Frontal cortex (tissue), 3 donors: ENCODE measurements at regions not wholly inside any gene's neighbourhood (a gene's known extent, or its start where the extent isn't known, plus 50 kb on each side); places are given as distances from the start of the nearest gene placed in this dataset.

Experiments used
- DNase-seq, 2 donors: peaks; one replicate each; pipeline ENCODE4 v3.0.0; 2012; ENCODE audit warnings: low spot score in 2 of 2
- FAIRE-seq: peaks from 2 replicates; lab custom pipeline; 2012; peaks lifted over from hg19 to GRCh38; lab: Jason Lieb, UNC
- donor health status: control.
- donor health status: control.
- donor health status: control.

DNA sequence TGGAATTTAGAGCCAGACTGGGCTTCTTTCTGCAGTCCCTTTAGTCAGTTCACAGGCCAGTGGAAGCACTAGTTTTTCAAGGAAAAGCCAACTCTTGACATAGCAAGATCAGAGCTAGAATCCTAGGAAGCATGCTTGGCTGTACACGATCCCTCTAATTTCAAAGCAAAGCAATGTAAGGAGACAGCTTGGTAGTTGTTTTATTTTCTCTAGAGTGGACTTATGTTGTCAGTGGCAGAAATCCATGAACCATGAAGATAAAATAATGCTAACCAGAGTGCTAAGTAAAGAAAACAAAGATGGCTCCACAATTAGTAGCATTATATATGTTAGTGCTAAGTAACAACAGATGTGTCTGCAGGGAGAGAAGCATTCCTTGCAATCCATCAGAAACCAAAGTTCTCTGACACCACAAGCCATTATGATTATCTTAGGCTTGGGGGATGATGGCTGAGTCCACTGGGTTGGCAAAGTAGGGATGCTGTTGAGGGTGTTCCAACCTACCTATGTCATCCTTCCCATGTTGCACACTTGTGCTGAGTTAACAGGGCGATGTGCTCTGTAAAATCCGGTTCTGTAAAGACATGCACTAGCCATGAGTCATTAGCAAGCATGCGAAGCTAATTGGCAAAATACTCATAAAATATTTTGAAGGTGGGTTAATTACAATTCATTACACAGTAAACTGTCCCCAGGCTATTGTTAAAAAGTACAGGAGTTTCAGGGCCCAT, 115.2 kb downstream of the BMP2 start:
- no peak for FAIRE-seq
- no peak for DNase-seq

GRCh38 chr20:6884114-6884513, 116.6 kb downstream of the BMP2 start:
- DNase-seq, result no peak
- FAIRE-seq, result no peak

GRCh38 chr20:6886065-6886729, 118.7 kb downstream of the BMP2 start:
- FAIRE-seq (no peak), DNase-seq (peak in 1 of 2 donors; percentile 6)

GRCh38 chr20:6887966-6888365, 120.5 kb downstream of the BMP2 start:
- FAIRE-seq, result no peak
- DNase-seq, result no peak

DNA sequence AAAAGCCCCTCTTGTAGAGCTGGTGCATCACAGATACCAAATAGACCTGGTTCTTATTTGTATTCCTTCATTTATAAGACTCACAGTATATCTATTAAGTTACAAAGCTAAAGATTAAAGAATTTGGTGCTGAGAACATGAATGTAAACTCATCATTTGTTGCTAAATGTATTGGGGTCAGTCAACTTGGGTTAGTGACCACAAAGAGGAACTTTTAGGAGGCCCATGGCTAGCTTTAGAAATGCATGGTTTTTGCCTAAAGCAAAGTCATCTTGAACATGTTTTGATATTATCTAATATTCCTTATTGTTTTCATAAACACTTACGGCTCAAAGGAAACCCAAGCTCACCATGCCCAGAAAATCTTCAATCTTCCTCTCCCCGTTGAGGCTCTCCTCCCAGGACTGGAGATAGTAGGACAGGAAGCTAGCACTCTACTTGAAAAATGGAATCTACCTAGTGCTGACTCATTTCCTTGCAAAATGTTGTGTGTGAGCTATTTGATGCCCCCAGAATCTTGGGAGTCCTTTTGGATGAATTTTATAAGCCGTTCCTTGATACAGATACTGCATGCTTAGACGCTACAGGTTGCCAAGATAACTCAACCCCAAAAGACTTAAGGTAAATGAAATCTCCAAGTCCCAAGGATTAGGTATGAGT, 121.4 kb downstream of the BMP2 start:
- FAIRE-seq, result no peak
- DNase-seq, result no peak

GRCh38 chr20:6892724-6893123, 125.2 kb downstream of the BMP2 start:
- DNase-seq (no peak), FAIRE-seq (no peak)

DNA sequence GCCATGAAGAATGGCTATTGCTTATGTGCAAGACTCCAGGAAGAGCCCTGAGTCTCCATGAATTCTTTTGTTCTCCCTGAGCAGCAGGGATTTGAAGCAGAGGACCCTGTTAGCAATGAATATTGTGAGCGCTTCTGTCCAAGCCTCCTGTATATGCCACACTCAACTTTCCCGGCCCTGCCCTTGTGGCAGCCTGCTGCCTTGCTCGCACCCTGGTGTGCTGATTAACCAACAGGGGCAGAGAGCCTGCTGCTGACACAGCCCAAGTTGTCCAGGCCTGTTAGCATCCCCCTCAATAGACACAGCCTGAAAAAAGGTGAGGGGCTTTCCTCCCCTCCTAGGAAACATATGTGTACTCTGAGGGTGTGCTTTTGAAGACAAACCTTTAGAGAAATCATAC, 131.4 kb downstream of the BMP2 start:
- no peak for DNase-seq

GRCh38 chr20:6906871-6907270, 139.4 kb downstream of the BMP2 start:
- FAIRE-seq (no peak), DNase-seq (no peak)

More for the DNA sequence above, 131.4 kb downstream of the BMP2 start:
- FAIRE-seq, result no peak

DNA sequence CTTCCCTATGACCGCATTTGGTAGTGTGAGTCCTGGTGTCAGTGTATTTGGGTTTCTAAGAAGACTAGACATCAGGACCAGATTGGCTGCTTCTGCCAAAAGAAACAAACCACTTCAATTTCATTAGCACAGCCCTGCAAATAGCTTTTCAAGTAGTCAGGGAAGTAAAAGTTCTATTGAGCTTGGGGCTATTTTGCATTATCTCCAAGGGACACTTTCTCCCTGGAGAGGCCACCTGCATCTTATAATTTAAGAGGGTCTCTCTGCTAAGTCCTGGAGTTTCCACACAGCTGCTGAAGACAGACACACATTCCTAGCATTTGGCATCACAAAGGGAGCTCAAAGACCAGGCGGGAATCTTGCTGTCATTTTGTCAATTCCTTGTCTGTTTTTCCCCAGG, 141.2 kb downstream of the BMP2 start:
- DNase-seq (no peak), FAIRE-seq (no peak)

- FAIRE-seq, result no peak
- DNase-seq, result no peak
These were observed 142.1 kb downstream of the BMP2 start for GRCh38 chr20:6909608-6910007.

GRCh38 chr20:6914986-6915385, 147.5 kb downstream of the BMP2 start:
- DNase-seq, result no peak
- no peak for FAIRE-seq

DNA sequence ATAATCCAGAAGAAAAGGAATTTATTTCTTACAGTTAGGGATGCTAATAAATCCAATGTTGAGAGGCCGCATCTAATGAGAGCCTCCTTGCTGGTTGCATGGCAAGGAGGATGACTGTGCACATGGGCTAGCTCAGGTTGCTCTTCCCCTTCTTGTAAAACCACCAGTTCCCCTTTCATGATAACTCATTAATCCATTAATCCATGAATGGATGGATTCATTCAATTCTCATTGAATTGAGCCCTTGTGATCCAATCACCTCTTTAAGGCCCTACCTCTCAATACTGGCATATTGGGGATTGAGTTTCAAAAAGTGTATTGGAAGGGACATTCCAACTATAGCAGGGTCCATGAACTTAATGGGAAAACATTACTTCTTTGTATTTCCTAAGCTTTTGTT, 149.5 kb downstream of the BMP2 start:
- FAIRE-seq, result no peak
- no peak for DNase-seq

- FAIRE-seq (no peak), DNase-seq (no peak)
These were observed 152.4 kb downstream of the BMP2 start for GRCh38 chr20:6919792-6920468.

DNA sequence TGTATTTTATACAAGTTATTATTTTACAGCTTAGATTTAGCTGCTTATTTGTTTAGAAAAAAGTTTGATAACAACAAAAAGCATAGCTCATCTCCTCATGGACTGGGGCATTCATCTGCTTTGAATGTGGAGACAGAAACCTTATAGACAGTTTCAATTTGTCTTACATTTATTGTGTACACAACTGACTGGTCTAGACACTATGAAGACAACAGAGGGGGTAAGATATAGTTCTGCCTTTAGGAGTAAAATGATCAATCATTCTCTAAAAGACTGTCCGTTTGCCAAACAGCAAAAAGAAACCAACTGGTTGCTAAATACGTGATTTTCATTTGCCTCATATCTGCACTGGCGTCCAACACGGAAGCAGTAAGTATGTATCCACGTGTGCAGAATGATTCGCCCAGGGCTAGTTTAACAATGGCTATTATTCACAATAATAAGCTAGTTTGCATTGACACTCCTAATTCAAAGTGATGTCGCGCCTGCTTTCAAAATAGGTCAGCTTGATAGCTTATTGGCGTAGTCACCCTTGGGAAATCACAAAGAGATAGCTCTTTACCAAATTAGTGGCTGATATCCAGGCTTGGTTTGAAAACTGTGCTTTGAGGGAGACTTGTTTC, 153.6 kb downstream of the BMP2 start:
- FAIRE-seq (no peak), DNase-seq (no peak)

DNA sequence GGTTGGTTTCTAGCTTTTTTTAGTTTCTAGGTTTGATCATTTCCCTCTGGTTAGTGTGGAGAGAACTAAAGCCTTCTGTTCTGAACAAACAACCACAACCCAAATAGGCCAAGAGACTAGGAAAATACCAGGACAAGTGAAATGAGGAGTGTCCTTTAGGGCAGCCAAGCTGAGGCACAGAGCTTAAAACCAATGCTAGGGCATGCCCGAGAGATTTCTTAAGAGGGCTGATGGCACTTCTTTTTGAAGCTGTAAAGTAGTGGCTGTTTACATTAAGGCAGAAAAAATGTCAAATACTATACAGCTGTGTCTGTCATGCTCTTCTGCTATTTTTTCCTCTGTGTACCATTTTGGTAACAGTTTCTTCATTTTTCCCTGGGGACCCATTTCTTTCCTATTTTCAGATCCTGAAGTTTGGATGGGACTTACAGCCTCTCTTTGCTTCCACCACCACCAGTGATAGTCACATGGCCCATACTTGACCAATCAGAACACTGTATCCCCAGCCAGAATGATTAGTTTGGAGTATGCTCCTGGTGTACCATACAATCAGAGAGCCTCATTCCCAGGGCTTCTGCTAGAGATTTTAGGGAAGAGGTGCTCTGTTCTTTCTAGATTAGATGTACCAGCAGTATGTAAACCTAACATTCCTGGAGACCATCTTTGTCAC, 154.4 kb downstream of the BMP2 start:
- no peak for FAIRE-seq
- no peak for DNase-seq

DNA sequence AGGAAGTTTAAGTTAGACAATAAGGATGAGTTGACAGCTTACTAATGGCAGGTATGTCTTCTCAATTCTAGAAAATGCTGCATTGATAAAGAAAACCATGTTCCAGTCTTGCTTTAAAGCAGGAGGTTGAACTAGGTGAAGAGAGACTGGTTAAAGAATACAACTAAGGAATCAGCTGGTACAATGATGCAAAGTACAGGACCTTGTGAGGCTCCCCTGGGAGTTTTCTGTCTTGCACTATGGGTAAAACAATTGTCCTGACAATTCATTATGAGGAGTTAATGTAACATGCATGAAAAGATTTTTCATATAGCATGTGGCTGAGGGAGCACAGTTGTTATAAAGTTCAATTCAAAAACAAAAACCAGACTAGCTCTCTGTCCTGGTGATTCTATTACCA, 157.2 kb downstream of the BMP2 start:
- DNase-seq (no peak), FAIRE-seq (no peak)

DNA sequence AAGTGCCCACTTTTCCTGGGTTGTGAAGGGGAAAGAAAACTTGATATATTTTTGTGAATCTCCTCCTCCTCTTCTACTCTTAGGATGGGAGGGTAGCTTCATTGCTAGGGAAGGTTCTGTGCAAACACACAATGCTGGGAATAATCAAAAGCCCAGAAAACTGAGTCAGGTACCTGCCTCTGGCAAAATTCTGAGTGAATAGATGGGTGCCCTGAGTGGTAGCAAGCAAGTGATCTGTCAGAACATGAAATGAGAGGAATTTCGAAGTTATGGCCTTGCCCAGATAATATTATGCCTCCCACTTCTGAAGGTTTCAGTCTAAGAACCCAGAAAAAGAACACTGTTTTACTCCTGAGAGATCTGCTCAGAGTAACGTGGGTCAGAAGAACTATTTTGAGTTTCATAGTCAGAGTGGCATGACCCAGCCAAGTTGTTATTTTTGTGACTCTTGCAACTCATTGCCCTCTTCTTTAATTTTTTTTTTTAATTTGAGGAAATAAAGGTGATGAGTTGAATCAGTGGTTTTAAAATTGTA, 158.3 kb downstream of the BMP2 start:
- DNase-seq (no peak), FAIRE-seq (no peak)

GRCh38 chr20:6940048-6940447, 172.6 kb downstream of the BMP2 start:
- FAIRE-seq (no peak), DNase-seq (no peak)

DNA sequence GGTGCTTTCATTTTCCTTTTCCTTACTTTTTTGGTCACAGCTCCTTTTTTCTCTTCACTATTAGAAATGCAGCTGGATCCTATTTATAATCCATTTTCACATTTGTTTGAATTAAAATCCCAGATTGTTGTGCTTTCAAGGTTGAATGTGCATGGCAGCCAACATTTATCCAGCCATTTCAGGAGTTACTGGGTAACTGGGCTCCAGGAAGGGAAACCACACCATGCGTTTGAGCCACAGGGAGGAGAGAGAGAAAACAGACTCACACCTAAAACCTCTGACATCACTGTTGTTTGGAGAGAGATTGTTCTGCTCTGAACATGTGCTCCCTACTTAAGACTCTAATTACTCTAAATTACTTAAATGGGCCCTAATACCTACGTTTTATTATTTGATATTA, 173.4 kb downstream of the BMP2 start:
- FAIRE-seq (no peak), DNase-seq (no peak)
